Natural killer cell (primary cell): ENCODE measurements at regions not wholly inside any gene's neighbourhood (a gene's known extent, or its start where the extent isn't known, plus 50 kb on each side); places are given as distances from the start of the nearest gene placed in this dataset.

Experiments
- ATAC-seq, 3 donors: fragments of 150-1000 bp in 2 of 3; fragments of 200-7000 bp in 1 of 3; cut with Tn5 transposase; 1 replicate in 1 of 3; 2 replicates in 2 of 3; pipeline ENCODE4 v1.10.0; 2021; ENCODE audit warnings: mild to moderate bottlenecking in 2 of 3, moderate library complexity in 2 of 3
- DNase-seq, 2 donors: peaks; one replicate each; pipeline versions ENCODE4 v3.0.0 to v3.0.0-alpha.2; 2013 to 2021; ENCODE audit warnings: mixed read lengths in 1 of 2
- H3K27ac ChIP-seq: one replicate; pipeline ENCODE4 v1.5.1; 2013; ENCODE audit warnings: mild to moderate bottlenecking, low read length
- H3K27me3 ChIP-seq: one replicate; pipeline ENCODE4 v1.6.1; 2013; ENCODE audit warnings: low read length; ENCODE audit not compliant: control insufficient read depth, insufficient read depth
- H3K36me3 ChIP-seq: one replicate; pipeline ENCODE4 v1.6.1; 2013; ENCODE audit warnings: low read length; ENCODE audit not compliant: control insufficient read depth, insufficient read depth
- H3K4me1 ChIP-seq: one replicate; pipeline ENCODE4 v1.6.1; 2013; ENCODE audit warnings: low read length; ENCODE audit not compliant: control insufficient read depth, insufficient read depth
- H3K4me3 ChIP-seq: one replicate; pipeline ENCODE4 v1.5.1; 2013; ENCODE audit warnings: low read length
- H3K9me3 ChIP-seq: one replicate; pipeline ENCODE4 v1.6.1; 2013; ENCODE audit warnings: low read length; ENCODE audit not compliant: control insufficient read depth, insufficient read depth
- H3K27ac Mint-ChIP-seq, 2 donors: one replicate each; pipeline ENCODE4 v1.8.0; 2022; ENCODE audit warnings: mild to moderate bottlenecking in 2 of 2, mixed read lengths in 2 of 2, moderate library complexity in 1 of 2
- H3K27me3 Mint-ChIP-seq, 2 donors: one replicate each; pipeline ENCODE4 v1.8.0; 2022; ENCODE audit warnings: low read depth in 2 of 2, mixed read lengths in 2 of 2
- H3K36me3 Mint-ChIP-seq: one replicate; pipeline ENCODE4 v1.8.0; 2022; ENCODE audit warnings: mixed read lengths
- H3K4me1 Mint-ChIP-seq, 2 donors: one replicate each; pipeline ENCODE4 v1.8.0; 2022; ENCODE audit warnings: mixed read lengths in 2 of 2
- H3K4me3 Mint-ChIP-seq: one replicate; pipeline ENCODE4 v1.8.0; 2022; ENCODE audit warnings: mild to moderate bottlenecking, moderate library complexity, mixed read lengths
- H3K9me3 Mint-ChIP-seq, 2 donors: one replicate each; pipeline ENCODE4 v1.8.0; 2022; ENCODE audit warnings: mixed read lengths in 2 of 2
- CTCF ChIP-seq: fragments of 200-600 bp; IDR thresholded peaks from one replicate; pipeline ENCODE4 v1.8.0; 2022; ENCODE audit warnings: antibody characterized with exemption
- WGBS: methylation state at CpG from one replicate; pipeline ENCODE4 v1.1.7; 2013; ENCODE audit warnings: missing lambda C conversion rate; ENCODE audit not compliant: insufficient coverage; 5-methylcytosine and 5-hydroxymethylcytosine counted together
- intact Hi-C: fragments of 100-400 bp; cut with micrococcal nuclease; formaldehyde crosslinking; loops from one replicate; pipeline ENCODE4 v1.14.2; 2022

- H3K27ac Mint-ChIP-seq, result no peak overlapping the region
- Histone ChIP-seq H3K27ac (no peak overlapping the region), H3K4me3 (no peak overlapping the region), H3K4me1 (no peaks in the 10 kb centered on the region), H3K27me3 (no peaks in the 10 kb centered on the region), H3K9me3 (no peaks in the 10 kb centered on the region), H3K36me3 (no peaks in the 10 kb centered on the region)
- H3K4me3 Mint-ChIP-seq, result no peak overlapping the region
- WGBS, result 82% methylated on average over 5 of the region's 5 CpGs
- no peak for TF ChIP-seq CTCF
- no peaks in the 10 kb centered on the region for H3K4me1 Mint-ChIP-seq
- intact Hi-C loops, result no loop called here
- H3K27me3 Mint-ChIP-seq, result peaks cover 0 to 6% of the 10 kb centered on the region in 2 donors
- no peaks in the 10 kb centered on the region for H3K36me3 Mint-ChIP-seq
- H3K9me3 Mint-ChIP-seq, result no peaks in the 10 kb centered on the region
- ATAC-seq (no peak), DNase-seq (no peak)
Observed at GRCh38 chr15:97761110-97761509, 199.4 kb upstream of the ARRDC4 start.

GRCh38 chr15:97783240-97783639, 177.3 kb upstream of the ARRDC4 start:
- Histone ChIP-seq H3K36me3 (no peaks in the 10 kb centered on the region), H3K9me3 (no peaks in the 10 kb centered on the region), H3K4me3 (no peak overlapping the region), H3K4me1 (no peaks in the 10 kb centered on the region), H3K27ac (no peak overlapping the region), H3K27me3 (no peaks in the 10 kb centered on the region)
- TF ChIP-seq CTCF, result no peak
- H3K27ac Mint-ChIP-seq, result no peak overlapping the region
- peaks cover 0 to 2% of the 10 kb centered on the region in 2 donors for H3K9me3 Mint-ChIP-seq
- H3K4me1 Mint-ChIP-seq, result no peaks in the 10 kb centered on the region
- intact Hi-C loops, result no loop called here
- no peak overlapping the region for H3K4me3 Mint-ChIP-seq
- DNase-seq (no peak), ATAC-seq (no peak)
- no peaks in the 10 kb centered on the region for H3K27me3 Mint-ChIP-seq
- WGBS, result 100% methylated on average over 2 of the region's 4 CpGs
- no peaks in the 10 kb centered on the region for H3K36me3 Mint-ChIP-seq

GRCh38 chr15:97786741-97787140, 173.8 kb upstream of the ARRDC4 start:
- Histone ChIP-seq H3K4me1 (no peaks in the 10 kb centered on the region), H3K27ac (no peak overlapping the region), H3K9me3 (no peaks in the 10 kb centered on the region), H3K36me3 (no peaks in the 10 kb centered on the region), H3K4me3 (no peak overlapping the region), H3K27me3 (no peaks in the 10 kb centered on the region)
- H3K4me3 Mint-ChIP-seq, result no peak overlapping the region
- H3K36me3 Mint-ChIP-seq, result no peaks in the 10 kb centered on the region
- H3K9me3 Mint-ChIP-seq, result peaks cover 0 to 2% of the 10 kb centered on the region in 2 donors
- no peak for DNase-seq
- peaks cover 0 to 3% of the 10 kb centered on the region in 2 donors for H3K27me3 Mint-ChIP-seq
- H3K27ac Mint-ChIP-seq, result no peak overlapping the region
- no peaks in the 10 kb centered on the region for H3K4me1 Mint-ChIP-seq
- ATAC-seq, result no peak
- intact Hi-C loops, result no loop called here
- no peak for TF ChIP-seq CTCF
- WGBS, result 88% methylated on average over 1 of the region's 1 CpG

- DNase-seq (no peak), ATAC-seq (no peak)
- no peak overlapping the region for H3K27ac ChIP-seq
- Mint-ChIP-seq H3K27ac (no peak overlapping the region), H3K36me3 (no peaks in the 10 kb centered on the region), H3K9me3 (no peaks in the 10 kb centered on the region), H3K4me3 (no peak overlapping the region), H3K4me1 (no peaks in the 10 kb centered on the region), H3K27me3 (peaks cover 8 to 9% of the 10 kb centered on the region in 2 donors)
- no peaks in the 10 kb centered on the region for H3K4me1 ChIP-seq
- no peaks in the 10 kb centered on the region for H3K9me3 ChIP-seq
- no peak overlapping the region for H3K4me3 ChIP-seq
- H3K36me3 ChIP-seq, result no peaks in the 10 kb centered on the region
- TF ChIP-seq CTCF, result no peak
- H3K27me3 ChIP-seq, result no peaks in the 10 kb centered on the region
- intact Hi-C loops, result no loop called here
Observed at GRCh38 chr15:97790180-97790579, 170.3 kb upstream of the ARRDC4 start.
